Activated naive CD4-positive, alpha-beta T cell treated with anti-CD3 and anti-CD28 coated beads, Interleukin-2, amount 50 U/mL, for 24 hours (primary cell): ENCODE measurements at regions not wholly inside any gene's neighbourhood (a gene's known extent, or its start where the extent isn't known, plus 50 kb on each side); places are given as distances from the start of the nearest gene placed in this dataset.

Experiments
- H3K27ac Mint-ChIP-seq: one replicate; pipeline ENCODE4 v1.8.0; 2021; ENCODE audit warnings: mild to moderate bottlenecking, mixed read lengths
- H3K27me3 Mint-ChIP-seq: one replicate; pipeline ENCODE4 v1.8.0; 2021; ENCODE audit warnings: mixed read lengths
- H3K36me3 Mint-ChIP-seq: one replicate; pipeline ENCODE4 v1.8.0; 2021; ENCODE audit warnings: mixed read lengths
- H3K4me1 Mint-ChIP-seq: one replicate; pipeline ENCODE4 v1.8.0; 2021; ENCODE audit warnings: mixed read lengths
- H3K4me3 Mint-ChIP-seq: one replicate; pipeline ENCODE4 v1.8.0; 2021; ENCODE audit warnings: mild to moderate bottlenecking, mixed read lengths
- H3K9me3 Mint-ChIP-seq: one replicate; pipeline ENCODE4 v1.8.0; 2021; ENCODE audit warnings: mixed read lengths

DNA sequence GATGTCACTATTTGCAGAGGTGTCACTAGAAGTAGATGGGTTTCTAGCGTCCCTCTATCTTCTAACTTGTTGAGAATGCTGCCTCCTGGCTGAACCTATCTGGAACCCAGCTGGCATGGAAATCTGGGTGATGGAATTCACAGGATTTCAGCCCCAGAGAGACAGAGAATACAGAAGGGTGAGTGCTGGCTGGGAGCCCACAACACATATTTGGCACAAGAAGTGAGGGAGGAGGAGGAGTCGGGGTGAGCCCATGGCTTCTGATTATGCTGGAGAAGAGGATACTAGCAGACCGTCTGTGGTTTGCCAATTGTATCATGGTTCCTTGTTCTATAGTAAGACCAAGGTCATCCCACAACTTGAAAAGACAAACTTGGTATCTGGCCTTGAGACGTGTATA, 557.8 kb upstream of the SALL1 start:
- H3K9me3 Mint-ChIP-seq = peaks cover 43% of the 10 kb centered on the region

DNA sequence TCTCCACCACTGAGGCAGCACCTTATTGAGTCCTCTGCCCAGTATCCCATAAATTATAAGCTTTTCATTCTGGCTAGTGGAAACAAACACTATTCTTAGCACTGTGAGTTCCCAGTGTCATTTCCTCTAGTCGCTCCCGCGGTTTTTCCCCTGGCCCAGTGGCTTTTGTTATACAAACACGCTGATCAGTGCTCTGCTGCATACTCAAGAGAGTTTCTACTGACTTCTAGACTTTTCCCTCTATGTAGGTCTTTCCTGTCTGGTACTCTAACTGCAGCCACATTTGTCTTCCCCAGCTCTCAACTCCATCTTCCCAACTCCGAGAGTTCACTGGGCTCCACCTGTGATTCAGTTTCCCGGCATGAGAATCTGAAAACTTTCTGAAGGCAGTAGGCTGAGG, 556.6 kb upstream of the SALL1 start:
- Mint-ChIP-seq H3K27me3 (no peaks in the 10 kb centered on the region), H3K9me3 (peaks cover 39% of the 10 kb centered on the region), H3K27ac (peak overlapping the region; percentile 27), H3K4me1 (no peaks in the 10 kb centered on the region), H3K4me3 (no peak overlapping the region), H3K36me3 (peaks cover 2% of the 10 kb centered on the region)

More for the DNA sequence above, 557.8 kb upstream of the SALL1 start:
- Mint-ChIP-seq H3K27ac (no peak overlapping the region), H3K27me3 (no peaks in the 10 kb centered on the region), H3K4me1 (no peaks in the 10 kb centered on the region), H3K4me3 (no peak overlapping the region), H3K36me3 (peaks cover 2% of the 10 kb centered on the region)

DNA sequence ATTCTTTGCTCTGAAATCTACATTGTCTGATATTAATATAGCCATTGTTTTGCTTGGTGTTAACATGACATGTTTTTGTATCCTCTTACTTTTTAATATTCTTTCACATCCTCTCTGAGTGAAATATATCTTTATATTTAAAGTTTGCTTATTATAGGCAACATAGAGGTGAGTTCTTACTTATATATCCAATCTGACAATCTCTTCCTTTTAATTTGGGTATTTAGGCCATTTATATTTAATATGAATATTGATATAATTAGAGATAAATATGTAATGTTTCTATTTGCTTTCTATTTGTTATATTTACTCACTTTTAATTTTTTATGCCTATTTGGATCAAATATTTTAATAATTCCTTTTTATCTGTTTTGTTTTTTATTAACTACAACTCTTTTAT, 554.1 kb upstream of the SALL1 start:
- Mint-ChIP-seq H3K27ac (no peak overlapping the region), H3K4me1 (no peaks in the 10 kb centered on the region), H3K4me3 (no peak overlapping the region), H3K36me3 (peaks cover 2% of the 10 kb centered on the region), H3K9me3 (peaks cover 39% of the 10 kb centered on the region), H3K27me3 (no peaks in the 10 kb centered on the region)

DNA sequence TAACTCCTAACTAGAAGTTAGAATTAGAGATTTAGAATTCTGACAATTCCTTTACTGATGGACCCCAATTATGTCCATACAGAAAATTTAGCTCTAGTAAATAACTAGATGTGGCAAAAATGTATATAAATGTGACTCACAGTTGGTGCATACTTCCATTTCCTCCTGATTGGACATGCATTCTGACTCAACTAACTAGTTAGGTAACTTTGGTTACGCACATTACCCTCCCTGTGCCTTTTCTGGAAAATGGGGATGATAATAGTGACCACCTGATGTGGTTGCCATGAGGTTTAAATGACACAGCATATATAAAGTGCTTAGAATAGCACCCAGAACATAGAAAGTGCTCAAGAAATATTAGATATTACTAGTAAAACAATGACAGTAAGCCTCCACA, 550.0 kb upstream of the SALL1 start:
- Mint-ChIP-seq H3K36me3 (peaks cover 2% of the 10 kb centered on the region), H3K4me1 (no peaks in the 10 kb centered on the region), H3K27ac (no peak overlapping the region), H3K27me3 (no peaks in the 10 kb centered on the region), H3K9me3 (peaks cover 26% of the 10 kb centered on the region), H3K4me3 (no peak overlapping the region)

DNA sequence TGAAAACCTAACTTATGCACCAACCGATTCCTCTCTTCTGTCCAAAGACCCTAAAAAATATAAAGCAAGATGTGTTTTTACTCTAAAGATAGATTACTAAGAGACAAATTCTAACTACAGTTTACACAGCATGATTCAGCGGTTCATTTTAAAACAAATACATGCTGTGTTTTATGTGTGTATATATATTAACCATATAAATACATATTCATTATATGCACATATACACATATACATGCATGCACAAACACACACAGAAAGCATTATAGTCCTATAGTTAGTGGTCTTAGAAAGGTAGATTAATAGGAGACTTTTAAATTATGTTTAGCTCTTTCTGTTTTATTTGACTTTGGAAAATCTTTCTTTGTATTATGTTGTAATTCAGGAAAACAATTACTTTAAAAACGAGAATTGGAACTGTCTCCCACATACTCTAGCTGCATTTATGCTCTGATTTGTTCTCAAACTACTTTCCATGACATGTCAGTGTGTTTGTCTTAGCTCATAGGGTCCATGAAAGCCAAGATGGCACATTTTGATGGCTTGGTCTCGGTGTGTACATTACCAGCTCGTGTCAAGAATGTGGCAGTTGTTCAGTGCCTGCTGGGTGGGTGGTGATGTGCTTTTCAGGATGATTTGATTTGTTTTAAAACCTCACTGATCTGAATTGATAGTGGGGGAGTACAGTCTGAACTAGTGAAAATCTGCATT, 548.8 kb upstream of the SALL1 start:
- Mint-ChIP-seq H3K9me3 (peaks cover 28% of the 10 kb centered on the region), H3K4me1 (no peaks in the 10 kb centered on the region), H3K36me3 (peaks cover 2% of the 10 kb centered on the region), H3K4me3 (no peak overlapping the region), H3K27ac (no peak overlapping the region), H3K27me3 (no peaks in the 10 kb centered on the region)

DNA sequence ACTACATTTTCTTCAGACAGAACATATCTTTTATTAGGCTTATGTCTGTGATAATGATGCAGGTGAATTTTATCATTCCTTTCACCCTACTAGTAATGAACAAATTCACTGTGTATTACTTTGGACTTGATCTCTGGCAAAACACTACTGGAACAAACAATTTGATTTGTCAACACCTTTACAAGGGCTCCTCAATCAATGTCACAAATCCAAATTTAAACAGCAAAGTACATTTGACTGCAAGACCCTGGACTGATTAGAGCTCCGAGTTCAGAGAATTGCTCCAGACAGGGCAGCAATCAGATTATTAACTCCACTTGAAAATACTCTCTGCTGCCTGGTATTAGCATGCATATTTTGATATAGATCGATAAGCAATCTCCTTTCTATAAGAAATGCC, 547.6 kb upstream of the SALL1 start:
- H3K27ac Mint-ChIP-seq = no peak overlapping the region
- H3K36me3 Mint-ChIP-seq = no peaks in the 10 kb centered on the region
- H3K4me3 Mint-ChIP-seq = no peak overlapping the region
- H3K27me3 Mint-ChIP-seq = no peaks in the 10 kb centered on the region
- H3K4me1 Mint-ChIP-seq = no peaks in the 10 kb centered on the region
- H3K9me3 Mint-ChIP-seq = peaks cover 30% of the 10 kb centered on the region

DNA sequence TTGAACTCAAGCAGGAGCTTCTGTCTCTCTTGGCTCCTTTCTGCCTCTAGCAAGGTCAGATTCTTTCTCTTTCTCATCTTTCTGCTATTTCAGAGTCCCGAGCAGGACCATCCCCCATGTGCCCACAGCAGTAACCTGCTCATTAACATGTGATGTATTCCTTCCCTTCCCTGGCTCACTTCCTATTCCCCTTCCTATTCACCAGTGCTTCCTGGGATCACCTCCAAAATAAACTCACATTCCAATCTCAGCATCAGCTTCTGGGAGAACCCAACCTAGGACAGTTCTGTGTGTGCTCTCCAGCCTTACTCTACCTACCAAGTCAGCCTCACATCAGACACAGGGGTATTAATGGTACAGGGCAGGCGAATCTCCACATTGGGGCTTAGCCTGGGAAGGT, 546.4 kb upstream of the SALL1 start:
- Mint-ChIP-seq H3K9me3 (peaks cover 38% of the 10 kb centered on the region), H3K27me3 (no peaks in the 10 kb centered on the region), H3K4me3 (no peak overlapping the region), H3K27ac (no peak overlapping the region), H3K4me1 (no peaks in the 10 kb centered on the region), H3K36me3 (no peaks in the 10 kb centered on the region)

DNA sequence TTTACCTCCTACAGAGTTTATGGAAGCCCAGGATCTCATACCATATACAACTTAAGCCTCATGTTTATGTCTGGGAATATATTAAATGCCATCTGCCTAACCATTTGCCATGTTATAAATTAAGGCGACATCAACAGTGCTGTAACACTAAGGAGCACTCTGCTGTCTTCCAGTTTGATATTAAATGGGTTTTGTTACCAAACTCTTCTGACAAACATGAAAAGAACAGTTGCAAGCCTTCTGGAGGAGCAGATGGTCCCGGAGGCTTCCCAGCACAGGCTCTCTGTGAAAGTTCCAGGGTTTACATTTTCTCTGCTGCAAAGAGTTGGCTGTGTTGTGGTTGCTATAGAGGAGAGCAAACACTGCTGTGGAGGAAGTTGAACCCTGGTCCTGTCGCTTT, 545.3 kb upstream of the SALL1 start:
- H3K36me3 Mint-ChIP-seq = no peaks in the 10 kb centered on the region
- H3K9me3 Mint-ChIP-seq = peaks cover 39% of the 10 kb centered on the region
- no peak overlapping the region for H3K27ac Mint-ChIP-seq
- no peak overlapping the region for H3K4me3 Mint-ChIP-seq
- H3K27me3 Mint-ChIP-seq = no peaks in the 10 kb centered on the region
- no peaks in the 10 kb centered on the region for H3K4me1 Mint-ChIP-seq

DNA sequence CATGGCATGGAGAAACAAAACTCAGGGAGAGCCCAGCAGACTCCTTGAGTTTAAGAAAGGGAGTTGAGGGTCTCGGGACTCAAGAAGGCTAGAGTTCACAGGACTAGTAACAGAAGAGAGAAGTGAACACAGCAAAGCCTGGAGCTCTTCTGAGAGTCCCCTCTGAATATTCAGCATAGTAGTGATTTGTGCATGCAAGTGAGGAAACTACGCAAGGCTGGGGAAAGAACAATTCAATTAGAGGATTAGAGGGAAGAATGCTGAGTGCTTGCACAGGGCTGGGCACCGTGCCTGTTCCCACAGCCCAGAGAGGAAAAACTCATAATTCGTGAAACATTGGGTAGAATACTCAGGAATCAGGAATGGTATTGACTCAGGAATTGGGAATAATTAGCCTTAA, 540.0 kb upstream of the SALL1 start:
- Mint-ChIP-seq H3K27me3 (no peaks in the 10 kb centered on the region), H3K36me3 (no peaks in the 10 kb centered on the region), H3K4me3 (no peak overlapping the region), H3K4me1 (no peaks in the 10 kb centered on the region), H3K27ac (no peak overlapping the region), H3K9me3 (peaks cover 45% of the 10 kb centered on the region)

DNA sequence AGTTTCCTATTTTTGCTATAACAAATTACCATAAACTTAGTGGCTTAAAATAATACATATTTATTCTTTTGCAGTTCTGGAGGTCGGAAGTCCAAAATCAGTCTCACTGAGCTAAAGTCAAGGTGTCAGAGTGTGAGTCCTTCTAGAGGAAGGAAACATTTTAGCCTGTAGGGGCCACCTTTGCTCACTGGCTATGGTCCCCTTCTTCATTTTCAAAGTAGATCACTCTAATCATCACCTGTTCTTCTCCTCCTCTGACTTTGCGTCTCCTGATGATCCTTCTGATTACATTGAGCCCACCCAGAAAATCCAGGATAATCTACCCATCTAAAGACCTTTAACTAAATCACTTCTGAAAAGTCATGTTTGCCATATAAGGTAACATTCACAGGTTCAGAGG, 534.4 kb upstream of the SALL1 start:
- H3K9me3 Mint-ChIP-seq = peaks cover 22% of the 10 kb centered on the region
- no peak overlapping the region for H3K4me3 Mint-ChIP-seq
- no peaks in the 10 kb centered on the region for H3K4me1 Mint-ChIP-seq
- no peaks in the 10 kb centered on the region for H3K27me3 Mint-ChIP-seq
- no peaks in the 10 kb centered on the region for H3K36me3 Mint-ChIP-seq
- H3K27ac Mint-ChIP-seq = no peak overlapping the region

DNA sequence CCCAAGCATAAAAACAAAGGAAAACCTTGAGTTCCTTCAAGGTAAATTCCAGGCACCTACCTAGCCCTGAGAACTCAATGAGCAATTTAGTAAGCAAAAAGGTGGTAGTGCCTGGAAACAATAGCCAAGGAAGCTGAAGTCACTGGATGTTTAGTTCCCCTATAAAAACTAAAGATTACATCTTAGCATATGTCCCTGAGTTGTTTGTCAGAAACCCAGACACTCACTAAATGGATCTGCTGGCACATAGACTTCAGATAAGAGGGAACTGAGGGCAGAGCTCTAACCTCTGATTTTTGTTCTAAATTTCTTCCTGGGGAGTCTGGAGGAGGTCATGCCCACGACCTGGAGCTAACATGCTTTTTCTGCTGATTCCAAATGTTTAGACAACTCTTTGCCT, 532.8 kb upstream of the SALL1 start:
- H3K36me3 Mint-ChIP-seq = no peaks in the 10 kb centered on the region
- H3K4me3 Mint-ChIP-seq = no peak overlapping the region
- no peaks in the 10 kb centered on the region for H3K4me1 Mint-ChIP-seq
- H3K27ac Mint-ChIP-seq = no peak overlapping the region
- no peaks in the 10 kb centered on the region for H3K27me3 Mint-ChIP-seq
- peaks cover 21% of the 10 kb centered on the region for H3K9me3 Mint-ChIP-seq

DNA sequence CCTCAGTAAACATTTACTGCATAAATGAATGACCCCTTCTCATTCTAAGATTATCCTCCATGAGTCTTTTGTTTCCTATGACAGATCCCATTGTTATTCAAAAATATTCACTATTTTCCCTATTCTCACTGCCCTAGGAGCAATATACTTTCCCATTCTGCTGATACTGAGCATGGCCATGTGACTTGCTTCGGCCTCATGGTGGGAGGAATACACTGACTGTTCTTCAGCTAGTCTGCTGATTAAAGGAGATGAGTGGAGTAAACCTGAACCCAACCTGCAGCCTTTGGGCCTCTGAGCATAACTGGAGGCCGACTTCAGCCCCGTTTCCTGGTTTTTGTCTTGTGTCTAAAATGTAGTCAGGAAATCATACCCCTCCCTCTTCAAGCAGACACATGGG, 531.8 kb upstream of the SALL1 start:
- Mint-ChIP-seq H3K9me3 (peaks cover 20% of the 10 kb centered on the region), H3K27me3 (no peaks in the 10 kb centered on the region), H3K27ac (no peak overlapping the region), H3K4me3 (no peak overlapping the region), H3K36me3 (no peaks in the 10 kb centered on the region), H3K4me1 (no peaks in the 10 kb centered on the region)

DNA sequence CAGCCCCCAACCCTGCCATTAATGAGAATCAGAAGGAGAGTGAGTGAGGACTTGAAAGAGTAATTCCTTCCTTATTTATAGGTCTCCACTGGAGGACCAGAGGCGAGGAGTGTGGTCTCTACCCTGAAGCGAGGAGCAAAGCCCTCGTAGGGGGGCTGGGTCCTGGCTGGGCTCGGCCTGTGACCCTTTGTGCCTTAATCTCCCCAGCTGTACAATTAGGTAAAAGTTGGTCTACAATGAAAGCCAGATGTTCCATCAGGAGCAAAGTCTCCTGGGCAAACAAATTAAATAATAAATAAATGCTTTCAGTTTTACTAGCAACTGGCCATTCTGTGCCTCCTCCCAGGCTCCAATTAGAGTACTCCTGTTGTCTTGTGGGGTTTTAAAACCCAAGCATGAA, 523.5 kb upstream of the SALL1 start:
- H3K4me3 Mint-ChIP-seq = no peak overlapping the region
- H3K9me3 Mint-ChIP-seq = peaks cover 14% of the 10 kb centered on the region
- H3K36me3 Mint-ChIP-seq = no peaks in the 10 kb centered on the region
- no peak overlapping the region for H3K27ac Mint-ChIP-seq
- H3K27me3 Mint-ChIP-seq = no peaks in the 10 kb centered on the region
- H3K4me1 Mint-ChIP-seq = no peaks in the 10 kb centered on the region

DNA sequence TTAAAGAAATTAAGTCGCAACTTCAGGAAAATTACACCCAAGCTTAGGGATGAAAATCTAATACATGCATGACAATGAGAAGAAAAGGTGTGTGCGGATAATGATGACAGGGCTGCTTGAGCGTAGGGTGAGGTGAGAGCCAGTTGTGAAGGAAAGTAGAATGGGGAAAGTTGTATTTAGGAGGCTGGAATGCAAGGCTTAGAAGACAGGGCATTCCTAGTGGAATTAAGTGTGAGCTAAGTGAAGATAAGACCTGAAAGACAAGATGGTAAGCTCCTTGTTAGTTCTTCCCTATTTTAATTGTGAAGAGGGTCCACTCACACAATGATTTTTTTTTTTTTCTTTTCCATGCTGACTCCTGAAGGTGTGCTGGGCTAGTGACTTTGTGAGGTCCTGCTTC, 519.5 kb upstream of the SALL1 start:
- Mint-ChIP-seq H3K9me3 (peaks cover 5% of the 10 kb centered on the region), H3K4me3 (no peak overlapping the region), H3K27me3 (no peaks in the 10 kb centered on the region), H3K4me1 (no peaks in the 10 kb centered on the region), H3K36me3 (no peaks in the 10 kb centered on the region), H3K27ac (no peak overlapping the region)

DNA sequence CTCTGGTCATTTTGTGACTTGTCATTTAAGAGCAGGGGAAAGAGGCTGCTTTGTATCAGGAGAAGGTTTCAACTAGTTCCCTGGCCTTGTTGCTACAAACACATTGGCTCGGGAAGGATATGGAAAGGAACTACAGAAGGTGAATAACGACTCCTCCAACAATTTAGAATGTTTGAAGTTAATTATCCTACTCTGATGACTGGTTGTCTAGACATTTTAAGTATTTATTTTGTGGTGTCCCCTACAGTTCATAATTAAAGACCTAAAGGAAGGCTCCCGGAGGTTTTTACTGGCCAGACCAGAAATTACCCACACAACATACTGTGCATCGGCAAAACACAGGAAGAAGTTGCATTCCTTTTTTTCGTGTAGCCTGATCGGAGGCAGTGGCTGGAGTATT, 515.8 kb upstream of the SALL1 start:
- H3K9me3 Mint-ChIP-seq = peaks cover 4% of the 10 kb centered on the region
- no peaks in the 10 kb centered on the region for H3K27me3 Mint-ChIP-seq
- H3K27ac Mint-ChIP-seq = no peak overlapping the region
- H3K36me3 Mint-ChIP-seq = no peaks in the 10 kb centered on the region
- H3K4me1 Mint-ChIP-seq = no peaks in the 10 kb centered on the region
- H3K4me3 Mint-ChIP-seq = no peak overlapping the region

DNA sequence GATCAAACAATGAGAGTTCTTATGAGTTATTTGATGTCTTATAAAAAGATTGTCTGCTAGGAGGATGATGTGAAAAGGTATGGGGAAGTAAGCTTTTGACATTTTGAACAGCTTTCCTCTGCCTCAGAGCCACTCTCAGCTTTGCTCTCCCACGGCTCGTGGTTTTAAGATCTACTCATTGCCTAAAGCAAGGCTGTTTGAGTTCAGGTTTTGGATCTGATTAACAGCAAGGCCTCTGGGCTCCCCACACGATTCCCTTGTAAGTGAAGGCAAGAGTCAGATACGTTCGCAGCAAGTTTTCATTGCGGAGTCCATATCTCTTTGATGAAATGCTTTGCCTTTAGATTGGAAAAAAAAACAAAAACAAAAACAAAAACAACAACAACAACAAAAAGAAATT, 515.0 kb upstream of the SALL1 start:
- Mint-ChIP-seq H3K4me3 (no peak overlapping the region), H3K4me1 (no peaks in the 10 kb centered on the region), H3K27ac (no peak overlapping the region), H3K27me3 (no peaks in the 10 kb centered on the region), H3K9me3 (peaks cover 4% of the 10 kb centered on the region), H3K36me3 (no peaks in the 10 kb centered on the region)

DNA sequence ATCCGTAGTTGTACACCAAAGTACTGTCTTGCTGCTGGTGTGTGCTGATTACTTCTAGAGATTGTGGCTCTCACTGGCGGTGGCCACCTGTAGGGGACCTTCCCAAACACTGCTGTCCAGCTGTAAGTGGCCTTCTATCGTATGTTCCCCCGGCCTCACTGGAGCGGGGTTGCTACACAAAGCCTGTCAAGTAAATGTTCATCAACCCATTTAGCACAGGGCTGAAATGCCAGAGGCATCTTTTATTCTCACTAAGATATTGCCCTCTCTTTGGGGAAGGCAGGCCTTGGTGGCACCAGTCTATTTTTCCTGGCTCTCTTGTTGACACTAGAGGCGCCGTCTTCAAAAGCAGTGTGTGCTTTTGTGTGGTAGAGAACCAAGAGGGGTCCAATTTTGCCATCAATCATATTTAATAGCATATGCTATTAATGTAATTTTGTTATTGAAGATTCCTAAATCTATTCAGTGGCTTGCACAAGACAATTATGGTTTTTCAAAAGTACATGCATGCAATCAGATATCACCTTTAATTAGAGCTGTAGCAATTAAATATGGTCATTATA, 514.4 kb upstream of the SALL1 start:
- peaks cover 4% of the 10 kb centered on the region for H3K9me3 Mint-ChIP-seq
- no peak overlapping the region for H3K4me3 Mint-ChIP-seq
- H3K27me3 Mint-ChIP-seq = no peaks in the 10 kb centered on the region
- H3K36me3 Mint-ChIP-seq = no peaks in the 10 kb centered on the region
- H3K27ac Mint-ChIP-seq = no peak overlapping the region
- no peaks in the 10 kb centered on the region for H3K4me1 Mint-ChIP-seq
